ENCODE measurements at regions not wholly inside any gene's neighbourhood (a gene's known extent, or its start where the extent isn't known, plus 50 kb on each side); places are given as distances from the start of the nearest gene placed in this dataset.

DNA sequence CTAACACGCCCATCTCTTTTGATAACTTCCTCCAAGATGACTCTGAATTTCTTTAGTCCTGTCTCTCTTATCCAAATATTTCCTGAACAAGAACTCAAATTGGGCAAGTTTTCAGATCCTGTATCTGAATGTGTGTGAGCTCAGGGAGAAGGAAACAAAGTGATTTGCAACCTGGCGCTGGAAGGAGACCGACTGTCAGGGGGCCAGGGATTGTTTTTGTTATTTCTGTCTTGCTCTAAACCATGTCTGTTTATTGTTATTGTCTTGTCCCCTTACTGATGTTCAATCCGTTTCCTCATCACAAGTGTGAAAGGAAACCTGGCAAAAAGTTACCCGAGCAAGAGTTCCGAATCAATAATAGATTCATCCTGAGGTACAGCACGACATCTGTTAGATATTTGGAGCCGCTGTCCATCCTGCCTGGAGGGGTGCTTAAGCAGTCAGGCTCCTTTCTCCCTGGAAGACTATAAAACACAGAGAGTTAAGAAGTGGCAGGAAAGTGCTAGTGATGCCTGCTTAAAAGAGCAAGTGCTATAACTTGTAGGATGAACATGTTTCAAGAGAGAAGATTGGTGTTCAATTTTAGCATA, 132.5 kb upstream of the OSR1 start:
- no peak overlapping the region for H3K27ac ChIP-seq (ENCODE audit: extremely low read depth, low read depth, low read length)
- H3K9me3 ChIP-seq (ENCODE audit: control insufficient read depth, insufficient read depth, low read depth, low read length), result no peaks in the 10 kb centered on the region
- ChIA-PET POLR2A (no interaction called here), CTCF (interaction anchor here (0.6 to 0.7 kb wide), 2 partner anchors 373 to 1964 kb away, joined by 3 read pairs; no protein-coding TSS in a partner anchor)
- H3K36me3 ChIP-seq (ENCODE audit: control insufficient read depth in 2 of 2, insufficient read depth in 1 of 2, low read length in 2 of 2), result no peaks in the 10 kb centered on the region
- TF ChIP-seq ZNF843 (tag by site-specific recombination; IDR thresholded peaks at IDR 0.05) (no peak), KLF9 (tag by site-specific recombination; IDR thresholded peaks at IDR 0.05; ENCODE audit: low read depth) (no peak), ZNF324 (tag by site-specific recombination; IDR thresholded peaks at IDR 0.05) (no peak), ZNF654 (tag by site-specific recombination; IDR thresholded peaks at IDR 0.05; ENCODE audit: low read depth) (no peak), ZNF292 (tag by site-specific recombination; IDR thresholded peaks at IDR 0.05; ENCODE audit: borderline replicate concordance, low read depth) (no peak), ZNF366 (tag by site-specific recombination; conservative IDR thresholded peaks at IDR 0.05) (no peak), OVOL3 (tag by site-specific recombination; IDR thresholded peaks at IDR 0.05) (no peak), ZEB2 (tag by site-specific recombination; IDR thresholded peaks at IDR 0.05) (no peak), ZNF132 (tag by site-specific recombination; IDR thresholded peaks at IDR 0.05; ENCODE audit: borderline replicate concordance) (no peak), BCL11B (tag by site-specific recombination; IDR thresholded peaks at IDR 0.05; ENCODE audit: low read depth) (no peak), ZBTB20 (tag by site-specific recombination; IDR thresholded peaks at IDR 0.05) (no peak), ZNF768 (tag by site-specific recombination; IDR thresholded peaks at IDR 0.05) (no peak), ZNF549 (tag by site-specific recombination; IDR thresholded peaks at IDR 0.05) (no peak), ZNF157 (tag by site-specific recombination; IDR thresholded peaks at IDR 0.05) (no peak), SP3 (tag by site-specific recombination; IDR thresholded peaks at IDR 0.05) (no peak), HOXC10 (CRISPR knock-in tag; IDR thresholded peaks at IDR 0.05) (no peak), ZNF529 (tag by site-specific recombination; IDR thresholded peaks at IDR 0.05; ENCODE audit: insufficient replicate concordance) (no peak)
- TF ChIP-seq, protein P1, sequence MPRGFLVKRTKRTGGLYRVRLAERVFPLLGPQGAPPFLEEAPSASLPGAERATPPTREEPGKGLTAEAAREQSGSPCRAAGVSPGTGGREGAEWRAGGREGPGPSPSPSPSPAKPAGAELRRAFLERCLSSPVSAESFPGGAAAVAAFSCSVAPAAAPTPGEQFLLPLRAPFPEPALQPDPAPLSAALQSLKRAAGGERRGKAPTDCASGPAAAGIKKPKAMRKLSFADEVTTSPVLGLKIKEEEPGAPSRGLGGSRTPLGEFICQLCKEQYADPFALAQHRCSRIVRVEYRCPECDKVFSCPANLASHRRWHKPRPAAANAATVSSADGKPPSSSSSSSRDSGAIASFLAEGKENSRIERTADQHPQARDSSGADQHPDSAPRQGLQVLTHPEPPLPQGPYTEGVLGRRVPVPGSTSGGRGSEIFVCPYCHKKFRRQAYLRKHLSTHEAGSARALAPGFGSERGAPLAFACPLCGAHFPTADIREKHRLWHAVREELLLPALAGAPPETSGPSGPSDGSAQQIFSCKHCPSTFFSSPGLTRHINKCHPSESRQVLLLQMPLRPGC (tag by site-specific recombination; IDR thresholded peaks at IDR 0.05), result no peak
- TF ChIP-seq, protein P2, sequence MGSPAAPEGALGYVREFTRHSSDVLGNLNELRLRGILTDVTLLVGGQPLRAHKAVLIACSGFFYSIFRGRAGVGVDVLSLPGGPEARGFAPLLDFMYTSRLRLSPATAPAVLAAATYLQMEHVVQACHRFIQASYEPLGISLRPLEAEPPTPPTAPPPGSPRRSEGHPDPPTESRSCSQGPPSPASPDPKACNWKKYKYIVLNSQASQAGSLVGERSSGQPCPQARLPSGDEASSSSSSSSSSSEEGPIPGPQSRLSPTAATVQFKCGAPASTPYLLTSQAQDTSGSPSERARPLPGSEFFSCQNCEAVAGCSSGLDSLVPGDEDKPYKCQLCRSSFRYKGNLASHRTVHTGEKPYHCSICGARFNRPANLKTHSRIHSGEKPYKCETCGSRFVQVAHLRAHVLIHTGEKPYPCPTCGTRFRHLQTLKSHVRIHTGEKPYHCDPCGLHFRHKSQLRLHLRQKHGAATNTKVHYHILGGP (tag by site-specific recombination; IDR thresholded peaks at IDR 0.05), result no peak
- TF ChIP-seq, protein P3, sequence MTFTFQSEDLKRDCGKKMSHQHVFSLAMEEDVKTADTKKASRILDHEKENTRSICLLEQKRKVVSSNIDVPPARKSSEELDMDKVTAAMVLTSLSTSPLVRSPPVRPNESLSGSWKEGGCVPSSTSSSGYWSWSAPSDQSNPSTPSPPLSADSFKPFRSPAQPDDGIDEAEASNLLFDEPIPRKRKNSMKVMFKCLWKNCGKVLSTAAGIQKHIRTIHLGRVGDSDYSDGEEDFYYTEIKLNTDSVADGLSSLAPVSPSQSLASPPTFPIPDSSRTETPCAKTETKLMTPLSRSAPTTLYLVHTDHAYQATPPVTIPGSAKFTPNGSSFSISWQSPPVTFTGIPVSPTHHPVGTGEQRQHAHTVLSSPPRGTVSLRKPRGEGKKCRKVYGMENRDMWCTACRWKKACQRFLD (tag by site-specific recombination; IDR thresholded peaks at IDR 0.05), result no peak
- no peak overlapping the region for H3K4me3 ChIP-seq (ENCODE audit: low read depth, low read length)
- no peaks in the 10 kb centered on the region for H3K4me1 ChIP-seq (ENCODE audit: control insufficient read depth, insufficient read depth, low read length)

- CTCF ChIA-PET, result no interaction called here
- POLR2A ChIA-PET, result no interaction called here
- H3K4me3 ChIP-seq (ENCODE audit: low read depth, low read length), result no peak overlapping the region
- H3K9me3 ChIP-seq (ENCODE audit: control insufficient read depth, insufficient read depth, low read depth, low read length), result no peaks in the 10 kb centered on the region
- no peak for TF ChIP-seq ZNF335 (tag by site-specific recombination; conservative IDR thresholded peaks at IDR 0.05)
- TF ChIP-seq PRDM10 (tag by site-specific recombination; IDR thresholded peaks at IDR 0.05), result peak; percentile 64
- no peak overlapping the region for H3K27ac ChIP-seq (ENCODE audit: extremely low read depth, low read depth, low read length)
- H3K4me1 ChIP-seq (ENCODE audit: control insufficient read depth, insufficient read depth, low read length), result no peaks in the 10 kb centered on the region
- no peaks in the 10 kb centered on the region for H3K36me3 ChIP-seq (ENCODE audit: control insufficient read depth in 2 of 2, insufficient read depth in 1 of 2, low read length in 2 of 2)
Measured at GRCh38 chr2:19488009-19488691, 129.7 kb upstream of the OSR1 start.
